Left colon (tissue), 2 donors: ENCODE measurements at regions not wholly inside any gene's neighbourhood (a gene's known extent, or its start where the extent isn't known, plus 50 kb on each side); places are given as distances from the start of the nearest gene placed in this dataset.

Experiments
- ATAC-seq: fragments of 200-7000 bp; cut with Tn5 transposase; one replicate; pipeline ENCODE4 v1.9.1; 2020; ENCODE audit warnings: mild to moderate bottlenecking, moderate library complexity
- DNase-seq, 2 donors: peaks; one replicate each; pipeline ENCODE4 v3.0.0-alpha.2; 2020
- intact Hi-C, 2 donors: fragments of 100-400 bp; cut with DNase I in 1 of 2; cut with micrococcal nuclease in 1 of 2; formaldehyde crosslinking; loops; one replicate each; pipeline versions ENCODE4 v1.11.2 to v1.14.0; 2022; cut with DNase I, micrococcal nuclease
- donor health status: DM: no; HTN: no; CAD: no.
- donor health status: DM: yes; HTN: yes; CAD: no.

DNA sequence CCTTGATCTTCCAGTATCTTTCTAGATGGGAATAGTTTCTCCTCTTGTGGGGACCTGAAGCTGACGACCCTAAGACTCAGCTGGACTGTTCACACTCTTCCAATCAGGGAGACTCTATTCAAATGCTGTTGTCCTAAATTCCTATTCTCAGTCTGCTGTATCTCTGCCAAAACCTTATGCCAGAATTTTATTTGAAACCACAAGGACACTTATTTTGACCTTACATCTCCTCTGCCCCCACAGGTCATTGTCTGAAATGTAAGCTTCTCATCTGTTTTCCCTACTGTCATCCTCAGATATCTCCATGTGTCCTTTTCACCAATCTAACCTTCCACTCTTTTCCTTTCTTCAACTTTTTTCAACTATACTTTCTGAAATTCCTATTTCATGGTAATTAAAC, 289.5 kb upstream of the SGK1 start:
- DNase-seq (no peak), ATAC-seq (no peak)
- intact Hi-C loops: no loop called here

DNA sequence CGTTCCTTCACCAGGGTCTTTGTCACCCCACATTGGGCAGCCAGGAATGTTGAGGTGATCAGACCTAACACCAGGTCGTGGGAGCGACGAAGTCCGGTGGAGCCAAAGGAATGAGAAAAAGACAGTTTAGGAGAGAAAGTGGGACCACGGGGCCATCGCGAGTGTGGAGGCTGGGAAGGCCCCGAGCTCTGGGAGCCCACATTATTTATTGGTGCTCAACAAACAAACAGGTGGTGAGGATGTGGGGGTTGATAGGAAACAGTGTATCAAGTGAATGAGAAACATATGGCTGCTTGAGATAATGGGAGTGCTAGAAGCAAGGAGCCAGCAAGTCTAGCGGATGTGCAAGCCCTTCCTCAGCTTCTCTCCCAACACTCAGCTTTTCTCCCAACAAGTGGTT, 287.1 kb upstream of the SGK1 start:
- ATAC-seq: no peak
- intact Hi-C loops: no loop called here
- DNase-seq: no peak

DNA sequence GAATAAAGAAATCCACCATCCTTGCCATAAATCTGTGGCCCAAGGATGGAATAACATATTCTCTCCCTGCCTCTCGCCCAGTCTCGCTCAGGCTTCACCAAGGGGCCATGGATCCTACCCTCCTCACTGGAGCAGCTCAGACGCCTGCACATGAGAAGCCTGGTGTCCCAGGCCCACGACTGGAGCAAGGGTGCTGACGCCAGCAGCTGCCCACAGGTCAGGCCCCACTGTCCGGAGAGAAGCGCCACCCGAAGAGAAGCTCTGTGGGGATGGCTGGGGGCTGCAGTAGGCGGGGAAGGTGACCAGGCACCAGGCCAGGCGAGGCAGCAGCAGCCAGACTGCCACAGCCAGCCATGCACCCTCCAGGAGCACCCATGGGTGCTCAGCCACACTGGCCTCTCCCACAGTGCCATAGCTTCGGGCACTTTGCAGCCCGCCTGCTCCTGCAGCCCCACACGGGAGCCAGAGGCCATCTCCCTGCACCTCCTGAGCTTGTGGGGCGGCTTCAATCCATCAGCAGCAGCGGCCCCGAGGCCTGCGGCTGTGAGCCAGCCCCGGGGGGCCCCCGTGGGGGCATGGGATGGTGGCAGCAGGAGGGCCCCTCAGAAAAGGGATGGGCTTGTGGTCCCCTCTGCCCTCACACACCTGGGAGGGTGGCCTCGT, 286.2 kb upstream of the SGK1 start:
- ATAC-seq: no peak
- intact Hi-C loops: no loop called here
- no peak for DNase-seq

DNA sequence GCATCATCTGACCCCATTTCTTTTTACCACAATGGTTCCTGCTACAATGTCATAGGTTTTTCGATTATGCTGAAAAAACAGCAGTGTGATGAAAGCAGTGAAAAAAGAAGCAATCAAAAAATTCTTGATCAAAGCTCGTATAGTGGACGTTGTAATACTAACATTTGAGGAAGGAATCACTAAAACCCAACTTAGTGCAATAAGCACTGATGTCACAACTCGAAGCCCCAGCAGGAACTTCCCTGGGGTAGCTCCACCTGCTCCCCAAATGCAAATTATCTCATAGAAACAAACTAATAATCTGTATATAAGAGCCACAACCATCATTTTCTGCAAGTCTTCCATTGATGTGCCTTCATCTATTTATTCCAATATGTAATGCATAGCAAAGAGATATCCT, 285.6 kb upstream of the SGK1 start:
- no peak for DNase-seq
- no peak for ATAC-seq
- intact Hi-C loops: no loop called here

DNA sequence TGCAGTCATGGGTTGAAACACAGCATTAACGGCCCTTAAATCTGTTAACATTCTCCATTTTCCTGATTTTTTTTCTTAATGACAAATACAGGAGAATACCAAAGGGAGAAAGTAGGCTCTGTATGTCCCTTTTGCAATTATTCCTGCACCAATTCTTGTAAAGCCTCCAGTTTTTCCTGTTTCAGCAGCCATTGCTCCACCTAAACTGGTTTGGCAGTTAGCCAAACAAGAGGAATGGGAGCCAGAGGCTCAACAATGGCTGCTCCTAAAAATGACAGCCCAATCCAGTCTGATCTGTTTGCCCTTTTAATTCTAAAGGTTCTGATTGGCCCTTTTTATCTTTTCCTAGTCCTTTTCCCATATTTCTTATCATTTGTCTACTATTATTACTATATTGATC, 284.2 kb upstream of the SGK1 start:
- no peak for ATAC-seq
- intact Hi-C loops: no loop called here
- DNase-seq: no peak

DNA sequence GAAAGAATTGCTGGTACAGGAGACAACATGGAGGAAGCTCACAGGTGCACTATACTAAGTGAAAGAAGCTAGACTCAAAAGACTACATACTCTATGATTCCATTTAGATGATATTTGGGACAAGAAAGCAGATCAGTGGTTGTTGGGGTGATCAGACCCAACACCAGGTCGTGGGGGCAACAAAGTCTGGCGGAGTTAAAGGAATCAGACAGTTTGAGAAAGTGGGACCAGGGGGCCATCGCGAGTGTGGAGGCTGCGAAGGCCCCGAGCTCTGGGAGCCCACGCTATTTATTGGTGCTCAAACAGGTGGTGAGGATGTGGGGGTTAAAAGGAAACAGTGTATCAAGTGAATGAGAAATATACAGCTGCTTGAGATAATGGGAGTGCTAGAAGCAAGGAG, 282.8 kb upstream of the SGK1 start:
- intact Hi-C loops: no loop called here
- DNase-seq (no peak), ATAC-seq (no peak)

DNA sequence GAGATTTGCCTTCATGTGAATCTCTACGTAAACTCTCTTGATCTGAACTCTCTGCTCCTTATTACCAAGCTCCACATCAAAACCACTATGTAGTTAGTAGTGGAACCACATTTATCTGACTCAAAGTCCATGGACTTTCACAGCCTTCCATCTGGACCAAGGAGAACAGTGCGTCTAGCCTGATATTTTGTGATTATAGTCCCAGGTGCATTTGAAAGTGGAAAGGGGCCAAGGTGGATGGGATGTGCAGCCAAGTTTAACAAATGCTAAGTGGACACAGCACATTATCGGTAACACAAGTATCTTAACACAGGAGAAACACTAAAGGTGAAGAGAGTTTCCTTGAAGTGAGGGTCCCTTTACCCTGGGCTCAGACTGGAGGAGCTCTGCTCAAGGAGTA, 281.2 kb upstream of the SGK1 start:
- DNase-seq (no peak), ATAC-seq (no peak)
- intact Hi-C loops: no loop called here

GRCh38 chr6:134596191-134596590, 278.3 kb upstream of the SGK1 start:
- intact Hi-C loops: no loop called here
- DNase-seq (no peak), ATAC-seq (no peak)

DNA sequence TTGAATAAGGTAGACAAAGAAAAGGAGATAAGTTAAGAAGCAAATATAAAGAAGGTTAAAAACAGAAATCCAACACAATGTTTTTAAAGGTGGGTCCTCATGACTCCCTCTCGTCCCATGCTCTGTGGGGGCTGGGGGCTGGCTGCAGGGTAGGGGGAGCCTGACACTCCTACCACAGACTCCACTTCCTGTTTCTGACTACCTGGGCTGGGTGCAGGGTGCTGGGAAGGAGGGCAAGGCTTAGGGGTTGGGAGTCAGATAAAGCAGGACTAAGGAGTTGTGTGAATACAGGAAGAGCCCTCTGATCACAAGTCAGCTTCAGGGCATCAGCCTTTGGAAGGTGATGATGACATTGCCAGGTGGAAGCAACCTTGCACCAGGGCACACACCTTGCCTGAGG, 277.0 kb upstream of the SGK1 start:
- DNase-seq: no peak
- intact Hi-C loops: no loop called here
- no peak for ATAC-seq

DNA sequence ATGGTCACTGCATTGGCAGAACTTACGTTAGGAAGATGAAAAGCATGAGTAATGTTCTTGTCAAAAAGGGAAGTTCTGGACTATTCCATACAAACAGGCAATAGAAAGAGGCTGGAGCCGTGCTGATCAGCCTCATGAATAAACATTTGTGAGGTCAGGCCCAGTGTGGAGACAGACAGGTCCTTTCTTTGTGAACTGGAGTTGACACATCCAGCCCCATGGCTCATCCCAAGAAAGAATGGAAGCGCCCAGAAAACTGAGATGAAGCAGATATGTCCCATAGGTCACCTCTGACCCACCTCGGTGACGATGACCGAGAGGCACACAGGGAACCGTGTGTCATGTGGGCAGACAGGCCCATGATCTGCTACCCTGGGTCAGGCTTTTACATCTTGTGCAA, 276.0 kb upstream of the SGK1 start:
- no peak for ATAC-seq

GRCh38 chr6:134593442-134593841, 275.5 kb upstream of the SGK1 start:
- ATAC-seq (no peak), DNase-seq (no peak)
- intact Hi-C loops: no loop called here

More for the DNA sequence above, 276.0 kb upstream of the SGK1 start:
- no peak for DNase-seq
- intact Hi-C loops: no loop called here

- DNase-seq (no peak), ATAC-seq (no peak)
- intact Hi-C loops: no loop called here
These were observed 275.1 kb upstream of the SGK1 start for GRCh38 chr6:134593024-134593423.

DNA sequence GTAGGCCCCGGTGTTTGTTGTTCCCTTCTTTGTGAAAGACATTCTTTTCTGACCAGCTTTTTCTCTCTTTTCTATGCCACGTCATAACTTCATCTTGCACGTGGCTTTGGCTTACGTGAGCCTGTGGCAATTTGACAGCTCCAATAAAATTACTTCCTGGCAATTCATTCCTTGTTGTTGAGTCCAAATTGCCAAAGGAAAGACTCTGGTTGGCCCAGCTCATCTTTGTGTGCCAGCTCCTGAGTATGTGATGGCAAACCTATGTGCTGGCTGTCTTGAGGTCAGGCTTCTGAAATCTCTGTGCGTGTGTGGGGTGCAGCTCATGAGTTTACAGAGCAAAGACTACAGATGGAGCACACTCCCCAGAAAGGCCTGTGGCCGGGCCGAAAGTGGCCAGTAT, 272.5 kb upstream of the SGK1 start:
- DNase-seq (no peak), ATAC-seq (no peak)
- intact Hi-C loops: no loop called here

DNA sequence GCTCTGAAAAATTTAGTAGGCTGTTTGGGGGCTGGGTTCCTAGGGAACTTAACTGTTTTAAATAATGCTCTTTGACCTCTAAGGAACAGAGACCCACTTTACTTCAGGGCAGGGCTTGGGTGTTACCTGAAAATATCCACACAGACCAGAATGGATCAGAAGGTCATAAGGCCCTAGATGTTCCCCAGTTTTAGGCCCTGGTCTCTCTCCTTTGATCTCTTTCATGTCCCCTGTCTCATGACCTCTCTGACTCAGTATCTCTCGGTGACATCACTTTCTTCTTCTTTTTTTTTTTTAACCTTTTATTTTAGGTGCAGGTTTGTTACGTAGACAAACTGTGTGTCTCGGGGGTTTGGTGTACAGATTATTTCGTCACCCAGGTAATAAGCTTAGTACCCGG, 272.1 kb upstream of the SGK1 start:
- intact Hi-C loops: no loop called here
- no peak for DNase-seq
- ATAC-seq: no peak

GRCh38 chr6:134589512-134589911, 271.6 kb upstream of the SGK1 start:
- ATAC-seq (no peak), DNase-seq (no peak)
- intact Hi-C loops: no loop called here

DNA sequence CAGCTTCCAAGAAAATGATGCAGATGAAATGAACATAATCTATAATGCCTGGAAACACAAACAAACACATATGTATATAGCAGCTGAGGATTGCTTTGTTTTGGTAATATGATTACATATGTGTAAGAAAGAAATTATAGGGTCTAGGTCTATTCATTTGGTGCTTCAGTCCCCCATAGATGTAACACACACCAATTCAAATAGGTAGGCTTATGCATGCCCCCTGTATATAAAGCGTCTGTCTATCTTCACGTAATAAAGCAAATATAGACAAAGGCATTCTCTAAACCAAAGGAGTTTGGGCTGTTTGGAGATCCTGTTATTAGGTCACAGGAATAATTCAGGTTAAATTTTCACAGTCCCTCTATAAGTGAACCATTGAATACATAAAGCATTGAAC, 270.4 kb upstream of the SGK1 start:
- ATAC-seq (no peak), DNase-seq (no peak)
- intact Hi-C loops: no loop called here

DNA sequence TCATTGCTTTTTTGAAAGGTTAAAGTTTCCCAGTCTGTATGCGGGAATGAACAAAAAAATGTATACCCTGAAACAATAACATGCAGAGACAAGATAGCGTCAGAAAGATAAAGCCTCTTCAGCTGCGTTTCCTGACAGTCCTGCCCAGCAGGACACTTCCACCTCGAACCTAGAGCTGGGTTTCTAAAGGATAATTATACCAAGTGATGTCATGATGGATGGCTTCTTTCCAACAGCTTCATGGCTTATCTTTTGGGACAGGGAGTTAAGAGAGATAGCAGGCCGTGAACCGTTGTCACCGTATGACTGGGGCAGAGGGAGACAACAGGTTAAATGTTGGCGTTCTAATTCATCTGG, 267.6 kb upstream of the SGK1 start:
- intact Hi-C loops: no loop called here
- ATAC-seq (no peak), DNase-seq (no peak)

DNA sequence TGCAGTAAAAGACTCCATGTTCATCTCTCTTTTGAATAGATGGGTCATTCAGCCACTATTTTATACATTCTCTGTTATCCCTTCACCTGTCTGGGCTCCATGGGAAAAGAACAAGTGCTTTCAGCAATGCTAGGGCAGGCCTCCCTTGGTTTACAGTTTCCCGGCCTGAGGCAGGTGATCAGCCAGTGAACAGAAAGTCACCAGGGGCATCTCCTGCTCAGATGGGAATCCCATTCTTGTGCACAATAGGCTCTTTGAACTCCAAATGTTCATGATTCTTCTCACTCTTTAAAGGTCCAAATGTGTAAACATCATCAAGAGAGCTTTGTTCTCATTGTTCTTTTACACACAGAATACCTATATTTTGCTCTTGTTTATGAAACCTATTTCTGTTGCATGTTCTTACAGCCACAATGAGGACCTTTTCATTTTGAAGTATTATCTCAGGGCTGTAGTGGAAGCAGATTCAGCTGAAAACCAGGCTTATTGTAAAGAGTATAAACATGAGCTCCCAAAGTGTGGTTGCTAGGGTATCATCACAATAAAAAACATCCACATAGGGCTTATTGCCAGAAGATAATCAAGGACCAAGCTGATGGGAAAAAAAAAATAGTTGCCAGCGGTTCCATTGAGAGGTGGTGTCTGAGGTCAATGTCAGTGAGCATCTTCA, 267.1 kb upstream of the SGK1 start:
- no peak for DNase-seq
- intact Hi-C loops: no loop called here
- ATAC-seq: no peak

DNA sequence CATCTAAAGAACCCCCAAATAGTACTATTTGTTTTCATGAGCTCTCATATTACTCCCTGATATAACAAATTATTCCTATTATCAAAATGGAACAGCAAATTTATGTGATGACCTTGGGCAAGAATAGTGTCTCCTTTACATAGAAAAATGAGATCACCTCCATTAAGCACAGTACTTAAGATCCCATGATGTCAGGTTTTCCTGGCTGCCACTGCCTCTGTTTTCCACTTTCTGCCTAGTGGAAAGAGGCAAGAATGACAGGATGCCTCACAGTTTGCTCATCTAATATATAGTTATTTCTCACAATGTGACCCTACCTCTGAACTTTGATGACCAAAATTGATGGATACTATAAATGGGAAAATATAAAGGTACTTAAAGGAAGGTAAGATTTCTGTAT, 260.1 kb upstream of the SGK1 start:
- ATAC-seq (no peak), DNase-seq (no peak)
- intact Hi-C loops: no loop called here

GRCh38 chr6:134575221-134575620, 257.3 kb upstream of the SGK1 start:
- intact Hi-C loops: no loop called here
- DNase-seq: no peak
- ATAC-seq: no peak

DNA sequence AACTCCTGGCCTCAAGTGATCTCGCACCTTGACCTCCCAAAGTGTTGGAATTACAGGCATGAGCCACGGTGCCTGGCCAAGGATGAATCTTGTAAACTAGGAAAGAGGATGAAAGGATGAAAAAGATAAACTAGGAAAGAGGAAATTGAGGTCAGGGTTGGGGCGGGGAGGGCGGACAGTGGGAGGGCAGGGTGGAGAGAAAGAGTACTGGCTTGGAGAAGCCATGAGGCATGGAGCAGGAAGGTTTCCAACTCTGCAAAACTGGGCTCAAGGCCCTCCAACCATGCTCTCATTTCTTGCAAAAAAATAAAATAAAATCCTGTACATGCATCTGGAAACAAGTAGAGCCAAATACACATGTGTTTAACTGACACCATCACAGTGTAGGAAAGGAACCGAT, 256.6 kb upstream of the SGK1 start:
- intact Hi-C loops: no loop called here
- ATAC-seq (no peak), DNase-seq (no peak)
